Liver (tissue), 7 donors: ENCODE measurements at regions not wholly inside any gene's neighbourhood (a gene's known extent, or its start where the extent isn't known, plus 50 kb on each side); places are given as distances from the start of the nearest gene placed in this dataset.
A peak's percentile ranks its signal among the peaks of the same experiment; 100 is the strongest.

Source experiments
- DNase-seq: peaks from one replicate; pipeline ENCODE4 v3.0.0-alpha.2; 2017; ENCODE audit warnings: low spot score
- H3K27ac ChIP-seq, 2 donors: one replicate each; pipeline ENCODE4 v1.7.0; 2013; ENCODE audit warnings: inconsistent platforms in 2 of 2, low read length in 2 of 2, control low read depth in 1 of 2, low read depth in 1 of 2, mild to moderate bottlenecking in 1 of 2
- H3K27me3 ChIP-seq, 4 donors: one replicate each; pipeline versions ENCODE4 v1.6.1 to v1.7.0; 2013; ENCODE audit warnings: low read length in 3 of 4, inconsistent platforms in 1 of 4, mild to moderate bottlenecking in 1 of 4, moderate library complexity in 1 of 4; ENCODE audit not compliant: control insufficient read depth in 4 of 4, insufficient read depth in 4 of 4
- H3K36me3 ChIP-seq, 4 donors: one replicate each; pipeline versions ENCODE4 v1.6.1 to v1.7.0; 2013; ENCODE audit warnings: low read length in 3 of 4, mild to moderate bottlenecking in 3 of 4, low read depth in 1 of 4, moderate library complexity in 1 of 4; ENCODE audit not compliant: control insufficient read depth in 4 of 4, insufficient read depth in 3 of 4
- H3K4me1 ChIP-seq, 4 donors: one replicate each; pipeline versions ENCODE4 v1.6.1 to v1.7.0; 2013; ENCODE audit warnings: low read length in 3 of 4, mild to moderate bottlenecking in 3 of 4, moderate library complexity in 1 of 4; ENCODE audit not compliant: control insufficient read depth in 4 of 4, insufficient read depth in 4 of 4
- H3K4me3 ChIP-seq, 3 donors: one replicate each; pipeline versions ENCODE4 v1.6.1 to v1.7.0; 2013; ENCODE audit warnings: low read length in 3 of 3, control low read depth in 1 of 3, low read depth in 1 of 3, mild to moderate bottlenecking in 1 of 3
- H3K9ac ChIP-seq, 2 donors: one replicate each; pipeline ENCODE4 v1.7.0; 2013; ENCODE audit warnings: low read length in 2 of 2, mild to moderate bottlenecking in 2 of 2, moderate library complexity in 2 of 2, control low read depth in 1 of 2, low read depth in 1 of 2
- H3K9me3 ChIP-seq, 4 donors: one replicate each; pipeline versions ENCODE4 v1.6.1 to v1.7.0; 2013; ENCODE audit warnings: low read length in 3 of 4; ENCODE audit not compliant: control insufficient read depth in 4 of 4
- FOXA1 ChIP-seq: IDR thresholded peaks from 2 replicates; pipeline ENCODE4 v1.6.1; 2016; ENCODE audit warnings: antibody characterized with exemption
- FOXA2 ChIP-seq: IDR thresholded peaks from 2 replicates; pipeline ENCODE4 v1.6.1; 2016; ENCODE audit warnings: antibody characterized with exemption
- GABPA ChIP-seq, 2 donors: IDR thresholded peaks in 1 of 2; conservative IDR thresholded peaks in 1 of 2; 2 replicates each; pipeline ENCODE4 v1.6.1; 2016; ENCODE audit warnings: antibody characterized with exemption in 2 of 2, mild to moderate bottlenecking in 1 of 2, moderate library complexity in 1 of 2
- HNF4G ChIP-seq: IDR thresholded peaks from 2 replicates; pipeline ENCODE4 v1.6.1; 2016; ENCODE audit warnings: antibody characterized with exemption
- JUND ChIP-seq, 2 donors: IDR thresholded peaks; 2 replicates each; pipeline ENCODE4 v1.6.1; 2016; ENCODE audit warnings: antibody characterized with exemption in 2 of 2
- MAX ChIP-seq: IDR thresholded peaks from 2 replicates; pipeline ENCODE4 v1.6.1; 2016; ENCODE audit warnings: antibody characterized with exemption
- NR2F2 ChIP-seq: IDR thresholded peaks from 2 replicates; pipeline ENCODE4 v1.6.1; 2016; ENCODE audit warnings: antibody characterized with exemption
- RAD21 ChIP-seq, 2 donors: IDR thresholded peaks; 2 replicates each; pipeline ENCODE4 v1.6.1; 2016; ENCODE audit warnings: antibody characterized with exemption in 2 of 2, mild to moderate bottlenecking in 2 of 2
- RXRA ChIP-seq, 2 donors: IDR thresholded peaks; 2 replicates each; pipeline ENCODE4 v1.6.1; 2017 to 2018; ENCODE audit warnings: antibody characterized with exemption in 2 of 2, mild to moderate bottlenecking in 1 of 2
- SP1 ChIP-seq: IDR thresholded peaks from 2 replicates; pipeline ENCODE4 v1.6.1; 2018; ENCODE audit warnings: antibody characterized with exemption, mild to moderate bottlenecking
- TAF1 ChIP-seq: conservative IDR thresholded peaks from 2 replicates; pipeline ENCODE4 v1.6.1; 2016; ENCODE audit warnings: antibody characterized with exemption, mild to moderate bottlenecking
- YY1 ChIP-seq: IDR thresholded peaks from 2 replicates; pipeline ENCODE4 v1.6.1; 2016; ENCODE audit warnings: antibody characterized with exemption, mild to moderate bottlenecking
- WGBS: extraction: QIAGEN DNeasy Blood & Tissue Kit; methylation state at CpG from one replicate; pipeline ENCODE4 v1.1.7; 2013; 5-methylcytosine and 5-hydroxymethylcytosine counted together
- TF ChIP-seq, protein P1 (sequence below): IDR thresholded peaks from 2 replicates; pipeline ENCODE4 v1.6.1; 2016; ENCODE audit warnings: antibody characterized with exemption
- TF ChIP-seq, protein P2 (sequence below): IDR thresholded peaks from 2 replicates; pipeline ENCODE4 v1.6.1; 2016; ENCODE audit warnings: antibody characterized with exemption
- donor health status: healthy.
- donor health status: healthy.
- donor health status: healthy.
- donor health status: healthy.

DNA sequence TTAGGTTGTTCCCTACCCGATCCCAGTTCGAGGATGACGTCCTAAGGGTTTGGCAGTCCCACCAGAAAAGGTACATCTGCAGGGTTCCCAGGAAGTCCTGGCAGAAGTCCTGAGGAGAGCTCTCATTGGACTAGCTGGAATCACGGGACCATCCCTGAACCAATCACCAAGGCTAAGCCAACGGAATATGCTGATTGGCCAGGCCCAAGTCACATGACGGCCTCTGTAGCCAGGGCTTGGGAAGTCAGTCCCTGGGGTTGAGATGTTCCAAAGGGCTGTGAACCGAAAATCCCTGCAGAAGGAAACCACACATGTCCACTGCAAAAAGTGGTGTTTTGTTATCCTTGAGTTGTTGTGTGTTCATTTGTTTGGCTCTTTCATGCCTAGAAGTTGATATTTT lies 68.2 kb upstream of the ZNF423 start (continued):
- TF ChIP-seq, protein P1, sequence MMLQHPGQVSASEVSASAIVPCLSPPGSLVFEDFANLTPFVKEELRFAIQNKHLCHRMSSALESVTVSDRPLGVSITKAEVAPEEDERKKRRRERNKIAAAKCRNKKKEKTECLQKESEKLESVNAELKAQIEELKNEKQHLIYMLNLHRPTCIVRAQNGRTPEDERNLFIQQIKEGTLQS: no peak
- TF ChIP-seq RAD21 (IDR thresholded peaks at IDR 0.05): no peak
- no peak for TF ChIP-seq RXRA (IDR thresholded peaks at IDR 0.05)
- no peak for TF ChIP-seq GABPA (IDR thresholded peaks at IDR 0.05 in 1 of 2, conservative IDR thresholded peaks at IDR 0.05 in 1 of 2)
- no peak for TF ChIP-seq MAX
- no peak for TF ChIP-seq NR2F2
- TF ChIP-seq FOXA2: no peak
- no peak for TF ChIP-seq SP1

DNA sequence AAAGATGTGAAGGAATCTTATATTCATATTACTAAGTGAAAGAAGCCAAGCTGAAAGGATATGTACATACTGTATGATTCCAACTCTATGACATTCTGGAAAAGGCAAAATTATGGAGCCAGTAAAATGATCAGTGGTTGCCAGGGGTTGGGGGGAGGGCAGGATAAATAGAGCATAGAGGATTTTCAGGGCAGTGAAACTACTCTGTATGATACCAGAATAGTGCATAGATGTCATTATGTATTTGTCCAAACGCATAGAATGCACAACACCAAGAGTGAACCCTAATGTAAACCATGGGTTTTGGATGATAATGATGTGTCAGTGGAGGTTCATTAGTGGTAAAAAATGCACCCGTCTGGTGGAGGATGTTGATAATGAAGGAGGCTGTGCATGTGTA lies 71.0 kb upstream of the ZNF423 start:
- H3K27ac ChIP-seq: no peak overlapping the region
- 67% methylated on average over 2 of the region's 2 CpGs for WGBS
- no peak overlapping the region for H3K4me3 ChIP-seq
- no peak overlapping the region for H3K9ac ChIP-seq
- no peaks in the 10 kb centered on the region for H3K4me1 ChIP-seq
- no peaks in the 10 kb centered on the region for H3K36me3 ChIP-seq
- H3K27me3 ChIP-seq: no peaks in the 10 kb centered on the region
- TF ChIP-seq MAX: no peak
- DNase-seq: no peak
- no peaks in the 10 kb centered on the region for H3K9me3 ChIP-seq

DNA sequence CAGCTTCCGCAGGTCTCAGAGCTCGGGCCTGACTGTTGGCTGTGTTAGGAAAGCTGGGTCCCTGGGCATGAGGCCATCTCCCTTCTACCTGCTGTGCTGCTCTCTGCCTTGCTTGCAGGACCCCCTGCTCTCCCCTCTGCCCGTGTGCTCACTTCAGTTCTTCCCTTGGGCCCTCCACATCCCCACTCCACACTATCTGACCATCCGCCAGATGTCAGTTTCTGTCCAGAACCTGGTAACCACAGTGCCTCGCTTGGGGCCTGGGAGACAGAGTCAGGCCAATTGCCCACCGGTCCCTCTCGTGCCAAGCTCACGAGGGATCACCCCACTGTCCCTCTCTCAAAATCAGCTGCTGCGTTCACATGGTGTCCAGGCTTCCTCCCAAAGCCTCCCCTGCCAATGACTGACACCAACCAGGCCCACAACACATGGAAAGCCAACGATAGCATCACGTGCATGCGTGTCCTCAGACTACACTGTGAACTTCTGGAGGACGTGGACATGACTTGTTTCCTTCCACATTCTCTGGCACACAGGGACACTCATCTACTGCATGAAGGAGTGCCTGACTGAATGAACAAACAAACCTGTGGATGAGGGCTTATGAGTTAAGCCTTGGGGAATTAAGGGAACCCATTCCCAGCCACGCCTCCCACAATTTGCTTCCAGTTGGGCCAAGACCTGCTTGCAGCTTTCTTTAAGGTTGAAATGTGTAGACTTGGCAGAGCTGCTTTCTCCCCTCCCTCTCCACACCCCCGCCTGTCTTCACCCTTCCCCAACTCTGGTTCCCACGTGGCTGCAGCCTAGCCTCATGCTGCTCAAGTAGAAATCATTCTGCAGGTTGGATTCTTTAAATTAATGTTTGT lies 72.5 kb upstream of the ZNF423 start:
- H3K4me1 ChIP-seq: no peaks in the 10 kb centered on the region
- no peak overlapping the region for H3K4me3 ChIP-seq
- H3K36me3 ChIP-seq: no peaks in the 10 kb centered on the region
- 82% methylated on average over 16 of the region's 16 CpGs for WGBS
- no peaks in the 10 kb centered on the region for H3K9me3 ChIP-seq
- no peaks in the 10 kb centered on the region for H3K27me3 ChIP-seq
- H3K9ac ChIP-seq: no peak overlapping the region
- no peak overlapping the region for H3K27ac ChIP-seq
- DNase-seq: no peak
- TF ChIP-seq TAF1: no peak

- 90% methylated on average over 3 of the region's 3 CpGs for WGBS
- Histone ChIP-seq H3K27ac (no peak overlapping the region), H3K36me3 (no peaks in the 10 kb centered on the region), H3K4me1 (no peaks in the 10 kb centered on the region), H3K4me3 (no peak overlapping the region), H3K9me3 (no peaks in the 10 kb centered on the region), H3K27me3 (no peaks in the 10 kb centered on the region), H3K9ac (no peak overlapping the region)
- TF ChIP-seq, protein P1: no peak
- TF ChIP-seq HNF4G (no peak), FOXA1 (no peak), YY1 (no peak), GABPA (IDR thresholded peaks at IDR 0.05 in 1 of 2, conservative IDR thresholded peaks at IDR 0.05 in 1 of 2) (no peak), FOXA2 (no peak), SP1 (no peak), JUND (IDR thresholded peaks at IDR 0.05) (no peak)
- TF ChIP-seq, protein P2, sequence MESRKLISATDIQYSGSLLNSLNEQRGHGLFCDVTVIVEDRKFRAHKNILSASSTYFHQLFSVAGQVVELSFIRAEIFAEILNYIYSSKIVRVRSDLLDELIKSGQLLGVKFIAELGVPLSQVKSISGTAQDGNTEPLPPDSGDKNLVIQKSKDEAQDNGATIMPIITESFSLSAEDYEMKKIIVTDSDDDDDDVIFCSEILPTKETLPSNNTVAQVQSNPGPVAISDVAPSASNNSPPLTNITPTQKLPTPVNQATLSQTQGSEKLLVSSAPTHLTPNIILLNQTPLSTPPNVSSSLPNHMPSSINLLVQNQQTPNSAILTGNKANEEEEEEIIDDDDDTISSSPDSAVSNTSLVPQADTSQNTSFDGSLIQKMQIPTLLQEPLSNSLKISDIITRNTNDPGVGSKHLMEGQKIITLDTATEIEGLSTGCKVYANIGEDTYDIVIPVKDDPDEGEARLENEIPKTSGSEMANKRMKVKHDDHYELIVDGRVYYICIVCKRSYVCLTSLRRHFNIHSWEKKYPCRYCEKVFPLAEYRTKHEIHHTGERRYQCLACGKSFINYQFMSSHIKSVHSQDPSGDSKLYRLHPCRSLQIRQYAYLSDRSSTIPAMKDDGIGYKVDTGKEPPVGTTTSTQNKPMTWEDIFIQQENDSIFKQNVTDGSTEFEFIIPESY: no peak
- DNase-seq: peak; percentile 13
Measured at GRCh38 chr16:49929626-49930025, 73.7 kb upstream of the ZNF423 start.
